Right atrium auricular region (tissue), 2 donors: ENCODE measurements at regions not wholly inside any gene's neighbourhood (a gene's known extent, or its start where the extent isn't known, plus 50 kb on each side); places are given as distances from the start of the nearest gene placed in this dataset.

Experiments
- DNase-seq: peaks from one replicate; pipeline ENCODE4 v3.0.0-alpha.2; 2019; ENCODE audit warnings: low spot score
- H3K27ac ChIP-seq, 2 donors: fragments of 200-600 bp; sonication (generic); 1 replicate in 1 of 2; 2 replicates in 1 of 2; pipeline ENCODE4 v1.5.1; 2016 to 2019
- H3K27me3 ChIP-seq, 2 donors: fragments of 200-600 bp; sonication (generic); one replicate each; pipeline versions ENCODE4 v1.5.1 to v1.6.0; 2017 to 2019
- H3K36me3 ChIP-seq: fragments of 200-600 bp; sonication (generic); one replicate; pipeline ENCODE4 v1.5.1; 2016
- H3K4me1 ChIP-seq, 2 donors: fragments of 200-600 bp; sonication (generic); one replicate each; pipeline versions ENCODE4 v1.5.1 to v1.6.0; 2017 to 2019
- H3K4me3 ChIP-seq, 2 donors: fragments of 200-600 bp; sonication (generic); 1 replicate in 1 of 2; 2 replicates in 1 of 2; pipeline ENCODE4 v1.5.1; 2017 to 2019; ENCODE audit warnings: mild to moderate bottlenecking in 1 of 2, moderate library complexity in 1 of 2
- H3K9me3 ChIP-seq, 2 donors: fragments of 200-600 bp; sonication (generic); one replicate each; pipeline ENCODE4 v1.5.1; 2019
- CTCF ChIP-seq, 2 donors: fragments of 200-600 bp; sonication (generic); IDR thresholded peaks; one replicate each; pipeline ENCODE4 v1.5.1; 2019; ENCODE audit warnings: antibody characterized with exemption in 2 of 2

DNA sequence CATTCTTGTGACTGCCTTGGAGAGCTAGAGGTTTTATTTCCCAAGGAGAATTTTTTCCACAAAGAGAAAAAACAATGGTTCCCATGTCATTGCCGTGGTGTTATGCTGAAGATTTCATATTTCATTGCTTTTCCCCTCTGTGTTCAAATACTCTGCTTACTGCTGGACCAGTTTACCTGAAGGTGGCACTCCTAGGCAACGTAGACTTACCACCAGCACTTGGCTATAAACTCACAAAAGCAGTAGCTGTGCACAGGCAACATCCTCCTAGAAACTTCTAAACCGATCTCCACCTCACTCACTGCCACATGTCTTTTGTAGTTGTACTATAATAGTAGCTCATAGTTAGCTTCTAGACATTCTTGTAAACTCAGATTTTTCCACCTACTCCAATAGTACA is 1319.7 kb upstream of the CRIM1 start:
- no peak overlapping the region for H3K27ac ChIP-seq
- no peaks in the 10 kb centered on the region for H3K36me3 ChIP-seq
- DNase-seq, result no peak
- H3K9me3 ChIP-seq, result no peaks in the 10 kb centered on the region
- TF ChIP-seq CTCF (IDR thresholded peaks at IDR 0.05), result no peak
- no peaks in the 10 kb centered on the region for H3K4me1 ChIP-seq
- no peaks in the 10 kb centered on the region for H3K27me3 ChIP-seq
- H3K4me3 ChIP-seq, result no peak overlapping the region

DNA sequence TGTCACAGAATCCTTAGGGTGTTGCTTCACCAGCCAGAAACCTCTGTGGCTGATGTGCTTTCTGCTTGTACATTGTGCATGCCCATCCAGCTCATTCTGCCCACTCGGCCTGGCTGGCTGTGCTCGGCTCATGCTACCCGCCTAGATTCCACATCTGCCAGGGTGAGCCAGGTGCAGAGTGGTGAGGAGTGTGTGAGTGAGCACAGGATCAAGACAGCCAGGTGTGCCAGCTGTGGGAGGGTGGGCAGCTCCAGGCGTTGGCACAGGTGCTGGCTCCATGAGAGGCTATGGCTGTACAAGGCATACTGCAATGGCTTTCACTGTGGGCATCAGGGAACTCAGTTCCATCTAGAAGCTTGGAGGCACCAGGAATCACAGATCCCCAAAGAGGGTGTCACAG is 1321.8 kb upstream of the CRIM1 start:
- Histone ChIP-seq H3K4me3 (no peak overlapping the region), H3K27ac (no peak overlapping the region), H3K4me1 (no peaks in the 10 kb centered on the region), H3K27me3 (no peaks in the 10 kb centered on the region), H3K9me3 (no peaks in the 10 kb centered on the region), H3K36me3 (no peaks in the 10 kb centered on the region)
- no peak for TF ChIP-seq CTCF (IDR thresholded peaks at IDR 0.05)
- no peak for DNase-seq

GRCh38 chr2:35023545-35023944 is 1332.0 kb upstream of the CRIM1 start:
- no peak for TF ChIP-seq CTCF (IDR thresholded peaks at IDR 0.05)
- Histone ChIP-seq H3K36me3 (no peaks in the 10 kb centered on the region), H3K9me3 (no peaks in the 10 kb centered on the region), H3K4me1 (no peaks in the 10 kb centered on the region), H3K27ac (no peak overlapping the region), H3K4me3 (no peak overlapping the region), H3K27me3 (no peaks in the 10 kb centered on the region)
- DNase-seq, result no peak

GRCh38 chr2:35000453-35000852 is 1355.1 kb upstream of the CRIM1 start:
- H3K4me1 ChIP-seq, result no peaks in the 10 kb centered on the region
- no peak for TF ChIP-seq CTCF (IDR thresholded peaks at IDR 0.05)
- H3K27ac ChIP-seq, result no peak overlapping the region
- H3K27me3 ChIP-seq, result no peaks in the 10 kb centered on the region
- no peaks in the 10 kb centered on the region for H3K36me3 ChIP-seq
- H3K4me3 ChIP-seq, result no peak overlapping the region
- H3K9me3 ChIP-seq, result no peaks in the 10 kb centered on the region
- DNase-seq, result no peak

DNA sequence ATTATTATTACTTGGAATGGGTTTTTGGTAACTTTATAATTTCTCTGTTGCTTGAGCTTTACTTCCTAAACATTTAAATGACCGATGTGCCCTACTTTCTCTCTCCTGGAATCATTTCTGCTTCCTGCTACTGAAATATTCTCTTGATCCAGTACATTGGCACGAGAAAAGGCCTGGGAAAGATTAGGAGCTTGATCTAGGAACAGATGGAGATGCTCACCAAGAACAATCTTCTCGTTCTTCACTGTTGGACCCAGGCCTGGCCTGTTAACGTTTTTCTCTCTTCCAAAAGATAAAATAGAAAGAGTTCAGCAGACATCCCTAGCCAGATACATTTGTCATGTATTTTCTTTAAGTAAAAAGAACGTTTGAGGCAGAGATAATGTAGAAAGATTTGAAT is 1356.8 kb upstream of the CRIM1 start:
- no peaks in the 10 kb centered on the region for H3K27me3 ChIP-seq
- no peak overlapping the region for H3K27ac ChIP-seq
- H3K9me3 ChIP-seq, result no peaks in the 10 kb centered on the region
- H3K36me3 ChIP-seq, result no peaks in the 10 kb centered on the region
- no peak overlapping the region for H3K4me3 ChIP-seq
- no peaks in the 10 kb centered on the region for H3K4me1 ChIP-seq
- TF ChIP-seq CTCF (IDR thresholded peaks at IDR 0.05), result no peak
- DNase-seq, result no peak

- DNase-seq, result no peak
- no peaks in the 10 kb centered on the region for H3K36me3 ChIP-seq
- no peaks in the 10 kb centered on the region for H3K9me3 ChIP-seq
- H3K4me1 ChIP-seq, result no peaks in the 10 kb centered on the region
- H3K27me3 ChIP-seq, result no peaks in the 10 kb centered on the region
- no peak overlapping the region for H3K27ac ChIP-seq
- no peak overlapping the region for H3K4me3 ChIP-seq
- TF ChIP-seq CTCF (IDR thresholded peaks at IDR 0.05), result no peak
Measured at GRCh38 chr2:34997779-34998178, 1357.8 kb upstream of the CRIM1 start.
